AG04449 (cell line): ENCODE measurements at regions not wholly inside any gene's neighbourhood (a gene's known extent, or its start where the extent isn't known, plus 50 kb on each side); places are given as distances from the start of the nearest gene placed in this dataset.

Experiments
- CTCF ChIA-PET: fragments of 350-600 bp; formaldehyde crosslinking; extraction: SDS; loops from one replicate; lab custom pipeline; 2021; ENCODE audit warnings: antibody characterized with exemption; lab: Yijun Ruan, JAX
- POLR2A ChIA-PET: fragments of 400-600, 350-600 bp; formaldehyde crosslinking; extraction: SDS; loops from one replicate; lab custom pipeline; 2020; ENCODE audit warnings: antibody characterized with exemption, inconsistent platforms; lab: Yijun Ruan, JAX
- DNase-seq: peaks from one replicate; pipeline ENCODE4 v3.0.0-alpha.2; 2010; ENCODE audit warnings: low read depth, low spot score
- H3K4me3 ChIP-seq: 2 replicates; pipeline ENCODE4 v1.5.1; 2011; ENCODE audit warnings: low read depth, mild to moderate bottlenecking, control low read depth, low read length
- TF ChIP-seq, protein P1 (sequence below): IDR thresholded peaks from one replicate; pipeline ENCODE4 v1.5.1; 2011; ENCODE audit warnings: mild to moderate bottlenecking, moderate library complexity, low read length, control low read depth, inconsistent platforms; ENCODE audit not compliant: insufficient read depth; ENCODE audit errors: missing control alignments

DNA sequence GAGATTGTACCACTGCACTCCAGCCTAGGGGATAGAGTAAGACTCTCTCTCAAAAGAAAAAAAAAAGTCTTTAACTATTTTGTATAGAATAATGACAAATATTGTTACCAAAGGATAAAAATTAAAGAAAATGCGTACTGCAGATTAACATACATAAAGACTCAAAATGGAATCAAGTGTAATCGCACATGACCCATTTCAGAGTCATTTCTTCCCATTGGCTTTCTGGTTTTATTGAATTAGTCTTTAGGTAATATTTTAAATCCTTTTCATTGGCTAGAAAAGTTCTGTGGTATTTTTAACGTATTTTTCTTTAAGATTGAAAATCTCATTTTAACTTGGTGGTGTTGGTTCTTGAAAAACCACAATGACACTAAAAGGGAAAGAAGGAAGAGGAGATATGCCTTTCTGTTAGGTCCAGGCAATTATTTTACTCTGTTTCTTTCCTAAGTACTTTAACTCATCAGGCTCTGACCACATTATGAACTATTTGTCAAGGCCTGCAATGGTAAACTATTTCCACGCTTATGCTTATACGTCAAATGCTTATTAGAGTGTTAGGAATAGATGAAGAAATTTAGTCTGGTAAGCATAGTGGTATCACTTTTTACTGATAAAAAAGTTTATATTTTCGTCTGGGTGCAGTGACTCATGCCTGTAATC, 52.3 kb downstream of the PLEKHG1 start:
- TF ChIP-seq, protein P1, sequence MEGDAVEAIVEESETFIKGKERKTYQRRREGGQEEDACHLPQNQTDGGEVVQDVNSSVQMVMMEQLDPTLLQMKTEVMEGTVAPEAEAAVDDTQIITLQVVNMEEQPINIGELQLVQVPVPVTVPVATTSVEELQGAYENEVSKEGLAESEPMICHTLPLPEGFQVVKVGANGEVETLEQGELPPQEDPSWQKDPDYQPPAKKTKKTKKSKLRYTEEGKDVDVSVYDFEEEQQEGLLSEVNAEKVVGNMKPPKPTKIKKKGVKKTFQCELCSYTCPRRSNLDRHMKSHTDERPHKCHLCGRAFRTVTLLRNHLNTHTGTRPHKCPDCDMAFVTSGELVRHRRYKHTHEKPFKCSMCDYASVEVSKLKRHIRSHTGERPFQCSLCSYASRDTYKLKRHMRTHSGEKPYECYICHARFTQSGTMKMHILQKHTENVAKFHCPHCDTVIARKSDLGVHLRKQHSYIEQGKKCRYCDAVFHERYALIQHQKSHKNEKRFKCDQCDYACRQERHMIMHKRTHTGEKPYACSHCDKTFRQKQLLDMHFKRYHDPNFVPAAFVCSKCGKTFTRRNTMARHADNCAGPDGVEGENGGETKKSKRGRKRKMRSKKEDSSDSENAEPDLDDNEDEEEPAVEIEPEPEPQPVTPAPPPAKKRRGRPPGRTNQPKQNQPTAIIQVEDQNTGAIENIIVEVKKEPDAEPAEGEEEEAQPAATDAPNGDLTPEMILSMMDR = no peak
- POLR2A ChIA-PET = no interaction called here
- no peak overlapping the region for H3K4me3 ChIP-seq
- CTCF ChIA-PET = no interaction called here
- no peak for DNase-seq

DNA sequence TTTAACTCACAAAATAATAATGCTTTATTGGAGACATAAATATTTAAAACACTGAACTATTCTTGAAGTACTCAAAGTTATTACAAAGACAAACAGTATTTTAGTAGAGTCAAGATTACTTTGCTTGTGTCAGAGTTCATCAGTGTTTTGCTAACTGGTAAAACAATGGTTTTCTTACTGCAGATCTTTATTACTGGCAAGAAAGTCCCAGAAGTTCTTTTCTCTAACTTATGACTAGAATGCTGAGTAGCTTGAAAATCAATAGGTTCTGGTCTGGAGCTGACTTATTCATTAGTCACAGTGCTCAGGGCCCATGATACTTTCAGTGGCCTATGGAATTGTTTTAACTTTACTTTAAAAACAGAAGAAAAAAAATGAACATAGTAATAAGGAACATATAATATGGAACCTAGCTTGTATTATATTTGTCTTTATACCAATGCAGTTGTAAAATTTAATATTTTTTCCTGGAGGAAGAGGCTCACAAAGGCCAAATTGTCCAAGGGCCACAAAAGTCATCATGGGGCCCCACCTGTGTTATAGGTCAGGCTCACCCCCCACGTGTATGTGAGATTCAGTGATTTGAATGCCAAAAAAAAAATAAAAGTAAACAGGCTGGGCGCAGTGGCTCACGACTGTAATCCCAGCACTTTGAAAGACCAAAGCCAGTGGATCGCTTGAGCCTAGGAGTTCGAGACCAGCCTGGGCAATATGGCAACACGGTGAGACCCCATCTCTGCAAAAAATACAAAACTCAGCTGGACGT, 53.3 kb downstream of the PLEKHG1 start:
- TF ChIP-seq, protein P1 = no peak
- no peak for DNase-seq
- H3K4me3 ChIP-seq = no peak overlapping the region
- ChIA-PET CTCF (interaction anchor here (1.1 kb wide), 1 partner anchor 10 kb away, joined by 3 read pairs; no protein-coding TSS in a partner anchor), POLR2A (no interaction called here)

DNA sequence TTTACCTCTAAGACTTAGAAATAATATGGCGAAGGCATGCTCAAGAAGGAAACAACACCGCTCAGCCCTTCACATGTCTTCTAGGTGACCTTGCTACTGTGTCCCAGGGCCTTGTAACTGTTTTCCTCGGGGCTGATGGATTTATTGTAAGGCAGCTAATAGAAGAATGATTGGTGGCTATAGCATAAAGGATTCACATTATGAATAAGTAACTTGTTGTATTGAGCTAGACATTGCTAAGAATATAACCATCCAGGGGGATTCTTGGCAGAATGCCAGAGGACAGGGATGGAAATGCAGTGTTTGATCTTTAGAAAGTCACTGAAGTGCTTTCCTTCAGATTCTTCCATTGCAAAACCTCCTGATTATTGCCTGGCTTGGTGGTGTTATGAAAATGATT, 54.9 kb downstream of the PLEKHG1 start:
- TF ChIP-seq, protein P1 = no peak
- CTCF ChIA-PET = no interaction called here

DNA sequence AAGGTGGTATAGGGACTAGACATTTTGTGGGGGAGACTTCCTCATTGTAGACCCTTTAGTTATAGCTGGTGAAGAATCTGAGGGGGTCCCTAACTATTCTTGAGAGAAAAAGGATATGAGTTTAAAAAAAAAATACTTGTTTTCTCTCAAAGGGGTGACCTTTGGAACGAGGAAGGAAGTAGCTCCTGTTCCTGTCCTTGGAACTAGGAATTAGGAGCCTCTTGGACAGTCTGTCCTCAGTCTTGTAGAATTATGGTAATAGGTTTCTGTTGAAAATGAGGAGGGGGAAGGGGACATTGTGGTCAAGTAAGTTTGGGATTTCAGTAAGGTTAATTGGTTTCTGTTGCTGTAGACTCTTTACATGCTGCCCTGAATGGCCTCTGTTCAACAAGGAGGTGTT, 56.5 kb downstream of the PLEKHG1 start:
- no peak for DNase-seq
- CTCF ChIA-PET = interaction anchor here (1.1 kb wide), 1 partner anchor 13 kb away, joined by 3 read pairs; no protein-coding TSS in a partner anchor
- TF ChIP-seq, protein P1 = no peak
- no peak overlapping the region for H3K4me3 ChIP-seq
- POLR2A ChIA-PET = no interaction called here

More for the DNA sequence above, 54.9 kb downstream of the PLEKHG1 start:
- no peak overlapping the region for H3K4me3 ChIP-seq
- no peak for DNase-seq
- POLR2A ChIA-PET = no interaction called here

DNA sequence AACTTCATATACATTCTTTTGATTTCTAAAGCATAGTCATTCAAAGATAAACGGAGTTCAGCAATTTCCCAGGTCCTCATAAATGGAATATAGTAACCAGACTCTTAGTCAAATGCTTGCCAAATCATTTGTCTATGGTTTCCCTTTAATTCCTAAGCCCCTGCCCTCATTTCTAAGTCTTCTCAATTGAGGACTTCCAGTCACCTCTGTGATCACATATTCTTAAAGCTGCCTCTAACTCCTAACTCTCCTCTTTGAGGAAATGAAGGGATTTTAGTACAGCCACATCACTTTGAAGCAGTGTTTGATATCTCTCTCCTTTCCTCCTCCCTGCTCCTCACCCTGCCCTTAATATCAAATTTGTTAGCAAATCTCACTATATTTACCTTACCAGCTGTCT, 58.7 kb downstream of the PLEKHG1 start:
- DNase-seq = no peak
- no peak overlapping the region for H3K4me3 ChIP-seq
- ChIA-PET POLR2A (no interaction called here), CTCF (no interaction called here)
- TF ChIP-seq, protein P1 = no peak

DNA sequence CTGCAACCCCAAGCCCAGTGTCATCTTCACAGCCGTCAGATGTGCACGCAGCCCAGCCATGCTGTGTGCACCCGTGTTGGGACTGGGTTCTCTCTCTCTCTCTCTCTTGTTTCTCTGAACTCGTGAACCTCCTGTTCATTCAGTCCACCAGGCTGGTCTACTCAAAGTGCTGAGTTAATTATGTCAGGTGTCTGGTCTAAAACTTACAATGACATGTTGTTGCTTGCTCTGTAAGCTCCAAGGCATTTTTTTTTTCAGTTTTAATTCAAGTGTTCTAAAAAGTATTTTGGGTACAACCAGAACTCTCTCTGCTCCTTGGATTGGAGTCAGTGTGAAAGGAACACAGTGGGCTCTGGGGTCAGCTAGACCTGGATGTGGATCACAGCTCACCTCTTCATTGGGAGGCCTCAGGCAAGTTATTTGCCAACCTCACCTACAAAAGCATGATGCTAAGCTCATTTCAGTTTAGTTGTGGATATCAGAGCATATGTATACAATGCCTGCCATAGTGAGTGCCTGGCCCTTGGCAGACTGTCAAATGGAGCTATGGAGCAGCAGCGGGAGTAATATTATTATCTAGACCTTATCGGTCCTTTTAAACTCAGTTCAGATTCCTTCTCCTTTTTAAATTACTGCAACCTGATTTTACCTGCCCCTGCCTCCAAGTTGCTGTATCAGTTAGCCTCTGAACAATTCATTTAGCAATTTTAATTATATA, 59.5 kb downstream of the PLEKHG1 start:
- H3K4me3 ChIP-seq = no peak overlapping the region
- ChIA-PET POLR2A (no interaction called here), CTCF (no interaction called here)
- TF ChIP-seq, protein P1 = no peak
- no peak for DNase-seq
